T-helper 1 cell treated with Interleukin-12 subunit alpha and Interleukin-12 subunit beta and Interleukin-4 antibody, amounts not matched to agents 30 μg/mL and 1 μg/mL, for 36 hours (primary cell): ENCODE measurements at regions not wholly inside any gene's neighbourhood (a gene's known extent, or its start where the extent isn't known, plus 50 kb on each side); places are given as distances from the start of the nearest gene placed in this dataset.

ENCODE experiments used
- H3K27ac Mint-ChIP-seq: one replicate; pipeline ENCODE4 v1.8.0; 2021; ENCODE audit warnings: mild to moderate bottlenecking, mixed read lengths
- H3K27me3 Mint-ChIP-seq: one replicate; pipeline ENCODE4 v1.8.0; 2021; ENCODE audit warnings: low read depth, mixed read lengths
- H3K36me3 Mint-ChIP-seq: one replicate; pipeline ENCODE4 v1.8.0; 2021; ENCODE audit warnings: low read depth, mixed read lengths
- H3K4me1 Mint-ChIP-seq: one replicate; pipeline ENCODE4 v1.8.0; 2021; ENCODE audit warnings: low read depth, mixed read lengths
- H3K4me3 Mint-ChIP-seq: one replicate; pipeline ENCODE4 v1.8.0; 2021; ENCODE audit warnings: mild to moderate bottlenecking, moderate library complexity, mixed read lengths
- H3K9me3 Mint-ChIP-seq: one replicate; pipeline ENCODE4 v1.8.0; 2021; ENCODE audit warnings: mixed read lengths

DNA sequence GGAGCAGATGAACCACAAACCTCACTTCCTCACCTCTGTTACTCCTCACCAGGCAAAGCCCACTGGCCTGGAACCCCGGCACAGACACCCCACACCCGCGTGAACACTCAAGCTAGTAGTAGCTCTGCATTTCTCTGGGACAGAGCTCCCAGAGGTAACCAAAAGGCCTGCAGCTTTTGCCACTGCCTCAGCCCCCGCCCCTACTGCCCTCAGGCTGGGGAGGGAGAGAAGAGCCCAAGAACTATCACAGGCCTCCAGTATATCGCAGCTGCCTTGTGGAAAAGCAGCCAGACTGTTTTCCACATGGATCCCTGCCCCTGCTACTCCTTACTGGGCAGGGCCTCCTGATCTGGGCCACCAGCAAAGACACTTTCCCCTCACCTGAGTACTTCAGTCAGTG is 728.7 kb upstream of the ACTRT1 start:
- H3K4me3 Mint-ChIP-seq = no peak overlapping the region
- H3K27ac Mint-ChIP-seq = no peak overlapping the region
- peaks cover 3% of the 10 kb centered on the region for H3K36me3 Mint-ChIP-seq
- peaks cover 13% of the 10 kb centered on the region for H3K9me3 Mint-ChIP-seq
- H3K4me1 Mint-ChIP-seq = peaks cover 6% of the 10 kb centered on the region
- no peaks in the 10 kb centered on the region for H3K27me3 Mint-ChIP-seq

DNA sequence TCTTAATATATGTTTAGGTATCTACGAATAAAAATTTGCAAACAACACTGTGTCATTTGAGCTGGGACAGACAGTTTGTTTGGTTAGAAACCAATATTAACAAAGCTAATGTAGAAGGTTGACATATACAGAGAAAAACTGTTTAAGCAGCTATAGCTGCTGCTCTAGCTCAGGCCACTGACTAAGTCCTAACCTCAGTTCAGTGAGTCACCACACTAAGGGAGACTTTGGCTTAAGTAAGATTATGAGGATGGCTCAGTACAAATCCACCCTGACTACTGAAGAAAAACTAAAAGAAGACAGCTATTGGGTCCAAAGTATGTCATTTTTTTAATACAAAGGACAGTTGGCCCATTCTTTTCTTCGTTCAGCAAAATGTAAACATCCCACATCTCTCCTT is 717.3 kb upstream of the ACTRT1 start:
- Mint-ChIP-seq H3K9me3 (no peaks in the 10 kb centered on the region), H3K27me3 (no peaks in the 10 kb centered on the region), H3K36me3 (no peaks in the 10 kb centered on the region), H3K4me1 (no peaks in the 10 kb centered on the region), H3K4me3 (no peak overlapping the region), H3K27ac (no peak overlapping the region)

DNA sequence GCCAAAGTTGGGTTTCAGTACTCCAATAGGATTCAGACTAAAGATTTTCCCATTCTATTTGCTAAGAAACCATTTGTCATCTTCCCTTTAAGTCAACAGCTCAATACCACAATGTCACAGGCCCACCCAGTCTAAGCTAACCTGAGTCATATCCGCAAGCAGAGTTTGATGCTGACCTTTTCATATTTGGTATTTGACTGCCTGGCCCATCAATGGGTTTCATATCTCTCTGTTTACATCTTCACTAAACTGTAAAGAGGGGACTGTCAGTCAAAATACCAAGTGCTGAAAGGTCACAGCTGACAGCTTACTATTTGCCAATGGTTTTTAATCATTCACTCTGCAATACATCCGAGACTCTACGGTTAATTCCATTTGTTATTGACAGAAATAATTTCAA is 707.5 kb upstream of the ACTRT1 start:
- H3K4me1 Mint-ChIP-seq = no peaks in the 10 kb centered on the region
- H3K9me3 Mint-ChIP-seq = no peaks in the 10 kb centered on the region
- H3K36me3 Mint-ChIP-seq = no peaks in the 10 kb centered on the region
- H3K27ac Mint-ChIP-seq = no peak overlapping the region
- H3K4me3 Mint-ChIP-seq = no peak overlapping the region
- no peaks in the 10 kb centered on the region for H3K27me3 Mint-ChIP-seq

DNA sequence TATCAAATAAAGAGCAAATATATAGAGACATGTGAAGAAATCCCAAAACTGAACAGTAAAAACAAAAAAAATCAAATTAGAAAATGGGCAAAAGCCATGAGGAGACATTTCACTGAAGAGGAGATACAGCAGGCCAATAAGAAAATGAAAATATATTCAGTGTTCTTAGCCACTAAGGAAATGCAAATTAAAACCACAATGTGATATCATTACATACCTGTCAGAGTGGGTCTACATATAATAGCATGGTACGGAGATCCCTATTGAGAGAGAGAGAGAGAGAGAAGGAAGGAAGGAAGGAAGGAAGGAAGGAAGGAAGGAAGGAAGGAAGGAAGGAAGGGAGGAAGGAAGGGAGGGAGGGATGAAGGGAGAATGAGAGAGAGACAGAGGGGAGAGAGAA is 707.0 kb upstream of the ACTRT1 start:
- Mint-ChIP-seq H3K27ac (no peak overlapping the region), H3K36me3 (no peaks in the 10 kb centered on the region), H3K9me3 (no peaks in the 10 kb centered on the region), H3K4me3 (no peak overlapping the region), H3K4me1 (no peaks in the 10 kb centered on the region), H3K27me3 (no peaks in the 10 kb centered on the region)

DNA sequence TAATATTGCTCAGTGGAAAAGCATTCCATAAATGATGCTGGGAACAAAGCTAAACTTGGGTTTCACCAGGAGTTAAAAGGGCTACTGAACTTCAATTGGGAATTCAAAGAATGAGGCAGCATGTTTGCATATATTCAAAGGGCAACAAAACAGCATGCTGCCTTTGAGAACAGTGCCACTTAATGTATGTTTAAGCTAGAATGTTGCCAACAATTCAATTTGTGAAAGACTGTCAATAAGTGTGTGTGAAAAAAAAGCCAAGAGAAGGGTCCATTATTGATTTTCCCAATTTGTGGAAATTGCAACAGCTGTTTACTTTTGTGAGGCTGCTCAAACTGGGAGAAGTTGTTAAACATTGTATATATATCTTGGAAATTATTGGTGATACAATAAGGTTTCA is 701.9 kb upstream of the ACTRT1 start:
- Mint-ChIP-seq H3K9me3 (no peaks in the 10 kb centered on the region), H3K4me3 (no peak overlapping the region), H3K36me3 (no peaks in the 10 kb centered on the region), H3K4me1 (no peaks in the 10 kb centered on the region), H3K27me3 (no peaks in the 10 kb centered on the region), H3K27ac (no peak overlapping the region)

DNA sequence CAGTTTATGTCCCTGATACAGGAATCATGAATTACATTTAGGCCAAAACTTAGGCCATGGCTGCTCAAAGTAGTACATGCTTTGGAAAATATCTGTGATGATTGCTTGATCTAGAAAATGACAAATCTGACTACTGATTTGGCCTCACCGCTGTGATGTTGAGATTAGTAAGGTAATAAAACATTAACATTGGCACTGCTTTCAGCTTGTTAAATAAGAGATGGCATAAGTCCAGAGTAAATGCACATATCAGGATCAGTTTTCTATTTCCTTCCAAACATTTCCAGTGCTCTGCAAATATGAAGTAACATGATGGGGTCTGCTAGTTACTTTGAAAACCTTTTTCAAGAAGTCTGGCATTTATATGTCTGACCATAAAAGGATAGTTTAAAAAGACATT is 687.3 kb upstream of the ACTRT1 start:
- Mint-ChIP-seq H3K36me3 (no peaks in the 10 kb centered on the region), H3K27me3 (no peaks in the 10 kb centered on the region)

DNA sequence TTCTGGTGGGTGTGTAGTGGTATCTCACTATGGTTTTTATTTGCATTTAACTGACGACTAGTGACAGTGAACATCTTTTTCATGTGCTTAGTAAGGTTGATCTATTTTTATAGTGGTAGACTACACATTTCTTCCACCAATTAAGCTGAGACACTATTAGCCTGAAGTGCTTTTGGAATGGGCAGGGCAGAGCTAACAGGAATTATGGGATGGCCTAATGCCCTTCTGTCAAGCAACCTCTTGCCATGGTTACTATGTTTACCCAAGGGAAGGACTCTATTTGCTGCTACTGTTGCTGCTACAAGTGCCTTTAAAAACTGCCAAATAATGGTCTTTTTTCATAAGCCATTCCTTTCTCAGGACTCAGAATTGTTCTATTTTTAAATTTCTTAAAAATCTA is 676.7 kb upstream of the ACTRT1 start:
- no peaks in the 10 kb centered on the region for H3K36me3 Mint-ChIP-seq
- H3K27ac Mint-ChIP-seq = no peak overlapping the region
- no peaks in the 10 kb centered on the region for H3K27me3 Mint-ChIP-seq
- no peaks in the 10 kb centered on the region for H3K9me3 Mint-ChIP-seq
- H3K4me1 Mint-ChIP-seq = no peaks in the 10 kb centered on the region
- H3K4me3 Mint-ChIP-seq = no peak overlapping the region

More for the DNA sequence above, 687.3 kb upstream of the ACTRT1 start:
- H3K9me3 Mint-ChIP-seq = no peaks in the 10 kb centered on the region
- H3K4me3 Mint-ChIP-seq = no peak overlapping the region
- H3K4me1 Mint-ChIP-seq = no peaks in the 10 kb centered on the region
- H3K27ac Mint-ChIP-seq = no peak overlapping the region

DNA sequence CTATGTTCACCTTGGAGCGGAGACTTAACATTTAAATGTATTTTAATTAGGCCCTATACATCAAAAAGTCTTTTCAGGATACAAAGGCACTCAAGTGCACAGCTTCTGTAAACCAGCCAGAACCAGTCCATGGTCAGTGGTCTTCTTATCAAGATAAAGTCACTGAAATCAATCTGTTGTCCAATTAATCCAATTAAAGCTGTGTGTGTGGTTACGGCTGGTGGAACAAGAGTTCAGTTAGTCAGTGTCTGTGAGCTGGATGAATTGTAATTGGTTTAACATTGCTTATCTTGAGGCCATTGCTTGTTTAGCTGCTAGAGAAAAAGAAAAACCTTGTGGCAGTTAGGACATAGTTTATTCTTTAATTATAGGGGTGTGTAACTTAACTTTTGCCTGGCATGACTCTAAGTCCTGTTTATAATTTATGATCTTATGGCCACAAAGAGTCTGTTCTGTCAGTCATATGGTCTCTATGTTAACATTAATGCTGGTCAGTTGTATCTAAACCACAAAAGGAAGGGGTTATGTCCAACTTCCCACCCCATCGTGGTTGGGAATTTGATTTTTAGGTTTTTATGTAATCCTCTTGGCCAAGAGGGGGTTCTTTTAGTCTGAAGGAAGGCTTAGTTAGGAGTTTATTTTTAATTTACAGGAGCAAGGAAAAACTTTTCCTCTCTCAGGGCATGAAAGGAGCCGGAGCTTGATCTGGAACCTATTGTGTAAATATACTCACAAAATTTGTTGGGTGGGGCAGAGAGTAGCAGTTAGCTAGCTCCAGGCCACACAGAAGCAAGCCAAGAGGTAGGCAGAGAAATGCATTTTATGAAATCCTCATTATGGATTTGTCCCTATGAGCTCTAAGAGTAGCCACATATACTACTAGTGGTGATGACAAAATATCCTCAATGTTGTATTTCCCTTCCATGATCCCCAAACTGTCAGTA is 665.7 kb upstream of the ACTRT1 start:
- no peak overlapping the region for H3K27ac Mint-ChIP-seq
- no peak overlapping the region for H3K4me3 Mint-ChIP-seq
- no peaks in the 10 kb centered on the region for H3K9me3 Mint-ChIP-seq
- no peaks in the 10 kb centered on the region for H3K27me3 Mint-ChIP-seq
- H3K4me1 Mint-ChIP-seq = no peaks in the 10 kb centered on the region
- no peaks in the 10 kb centered on the region for H3K36me3 Mint-ChIP-seq

DNA sequence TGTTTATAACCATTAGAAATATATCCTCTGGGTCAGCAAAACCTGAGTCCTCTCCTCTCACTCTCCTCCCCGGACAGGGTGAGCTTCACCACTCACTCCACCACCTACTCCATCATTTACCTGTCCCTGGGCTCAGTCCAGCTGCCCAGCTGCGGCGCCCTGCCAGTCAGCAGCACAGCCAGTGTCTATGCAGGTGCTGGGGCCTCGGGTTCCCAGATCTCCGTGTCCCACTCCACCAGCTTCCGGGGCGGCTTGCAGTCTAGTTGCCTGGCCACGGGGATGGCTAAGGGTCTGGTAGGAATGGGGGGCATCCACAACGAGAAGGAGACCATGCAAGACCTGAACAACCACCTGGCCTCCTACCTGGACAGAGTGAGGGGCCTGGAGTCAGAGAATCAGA is 662.2 kb upstream of the ACTRT1 start:
- Mint-ChIP-seq H3K36me3 (no peaks in the 10 kb centered on the region), H3K27ac (no peak overlapping the region), H3K27me3 (no peaks in the 10 kb centered on the region), H3K9me3 (no peaks in the 10 kb centered on the region), H3K4me3 (no peak overlapping the region), H3K4me1 (no peaks in the 10 kb centered on the region)

DNA sequence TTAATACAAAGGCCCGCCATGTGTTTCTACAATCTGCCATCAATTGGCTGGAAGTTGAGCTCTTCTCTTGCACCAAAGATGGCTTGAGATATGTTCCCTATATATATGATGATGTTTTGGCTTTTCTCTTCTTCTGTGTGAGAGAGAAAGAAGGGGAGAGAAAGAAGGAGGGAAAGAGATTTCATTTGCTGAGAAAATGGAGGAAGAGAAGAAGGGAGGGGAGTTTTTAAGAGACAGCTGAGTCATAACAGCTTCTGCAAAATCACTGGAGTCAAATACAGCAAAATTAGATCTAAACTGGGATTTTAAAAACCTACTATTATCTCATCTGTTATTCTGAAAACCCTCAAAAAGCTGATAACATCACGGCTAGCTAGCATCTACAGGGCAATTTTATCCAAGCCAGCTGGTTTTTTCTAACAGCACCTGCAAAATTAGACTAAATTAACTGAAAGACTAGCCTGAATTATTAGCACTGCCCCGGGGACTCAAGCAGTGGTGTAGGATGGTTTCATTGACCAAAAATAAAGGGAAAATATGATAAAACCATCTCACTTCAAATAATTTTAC is 647.6 kb upstream of the ACTRT1 start:
- no peaks in the 10 kb centered on the region for H3K36me3 Mint-ChIP-seq
- no peaks in the 10 kb centered on the region for H3K9me3 Mint-ChIP-seq
- no peaks in the 10 kb centered on the region for H3K27me3 Mint-ChIP-seq
- no peak overlapping the region for H3K4me3 Mint-ChIP-seq
- no peak overlapping the region for H3K27ac Mint-ChIP-seq
- H3K4me1 Mint-ChIP-seq = no peaks in the 10 kb centered on the region

DNA sequence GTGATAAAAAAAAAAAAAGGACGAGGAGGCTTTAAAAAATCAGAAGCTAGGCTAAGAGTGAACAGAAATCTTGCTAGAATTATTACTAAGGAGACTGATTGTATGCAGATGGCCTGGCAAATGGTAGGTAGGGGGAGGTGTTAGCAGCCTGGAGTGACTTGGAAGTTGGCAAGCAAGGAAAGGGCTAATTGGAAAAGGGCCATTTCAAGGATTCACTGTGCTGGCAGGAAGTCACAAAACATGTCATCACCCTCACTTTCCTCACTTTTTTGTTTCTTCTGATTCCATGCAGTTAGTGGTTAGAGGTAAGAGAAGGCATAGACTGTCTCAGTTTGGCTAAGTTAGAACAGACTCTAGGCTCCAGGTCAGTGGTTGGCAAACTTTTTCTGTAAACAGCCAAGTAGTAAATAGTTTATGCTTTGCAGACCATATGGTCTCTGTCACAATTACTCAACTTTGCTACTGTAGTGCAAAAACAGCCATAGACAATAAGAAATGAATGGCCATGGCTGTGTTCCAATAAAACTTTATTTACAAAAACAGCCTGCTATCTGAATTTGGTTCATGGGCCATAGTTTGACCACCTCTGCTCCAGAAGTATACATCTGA is 646.5 kb upstream of the ACTRT1 start:
- Mint-ChIP-seq H3K9me3 (no peaks in the 10 kb centered on the region), H3K27ac (no peak overlapping the region), H3K36me3 (no peaks in the 10 kb centered on the region), H3K27me3 (no peaks in the 10 kb centered on the region), H3K4me3 (no peak overlapping the region), H3K4me1 (no peaks in the 10 kb centered on the region)

DNA sequence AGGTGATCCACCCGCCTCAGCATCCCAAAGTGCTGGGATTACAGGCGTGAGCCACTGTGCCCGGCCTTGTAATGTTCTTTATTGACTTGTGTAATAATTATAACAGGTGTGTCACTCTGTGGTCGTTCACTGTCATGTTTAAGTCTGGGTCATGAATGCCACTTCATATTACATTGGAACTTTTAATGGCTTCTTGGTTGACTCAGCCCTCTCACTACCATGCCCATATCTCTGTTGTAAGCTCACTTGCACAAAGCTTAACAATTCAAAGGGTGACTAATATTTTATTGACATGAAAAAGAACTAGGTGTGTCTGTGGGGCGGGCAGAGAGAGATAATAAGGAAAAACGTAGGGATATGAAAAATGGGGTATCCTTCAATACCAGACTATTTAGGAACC is 639.7 kb upstream of the ACTRT1 start:
- H3K27me3 Mint-ChIP-seq = no peaks in the 10 kb centered on the region
- no peaks in the 10 kb centered on the region for H3K36me3 Mint-ChIP-seq
- H3K4me1 Mint-ChIP-seq = no peaks in the 10 kb centered on the region
- H3K9me3 Mint-ChIP-seq = no peaks in the 10 kb centered on the region
- H3K4me3 Mint-ChIP-seq = no peak overlapping the region
- H3K27ac Mint-ChIP-seq = no peak overlapping the region

DNA sequence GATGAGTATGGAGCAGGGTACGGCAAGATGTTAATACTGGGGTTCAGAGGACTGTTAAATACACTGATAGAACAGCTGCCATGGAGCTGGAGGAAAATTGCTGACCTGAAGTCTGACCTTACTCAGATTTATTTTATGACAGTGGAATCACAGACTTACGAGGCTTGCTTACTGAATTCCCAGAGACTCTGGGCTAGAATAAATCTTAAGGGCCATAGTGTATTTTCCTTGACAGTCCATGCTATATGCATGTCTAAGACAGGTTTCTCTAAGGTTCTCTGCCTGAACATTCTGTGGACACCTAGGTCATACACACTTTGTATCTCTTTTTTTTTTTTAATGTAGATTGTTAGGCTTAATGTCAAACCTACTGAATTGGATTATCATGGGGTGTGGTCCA is 633.2 kb upstream of the ACTRT1 start:
- Mint-ChIP-seq H3K27ac (no peak overlapping the region), H3K9me3 (peaks cover 3% of the 10 kb centered on the region), H3K36me3 (no peaks in the 10 kb centered on the region), H3K27me3 (no peaks in the 10 kb centered on the region), H3K4me1 (no peaks in the 10 kb centered on the region), H3K4me3 (no peak overlapping the region)

DNA sequence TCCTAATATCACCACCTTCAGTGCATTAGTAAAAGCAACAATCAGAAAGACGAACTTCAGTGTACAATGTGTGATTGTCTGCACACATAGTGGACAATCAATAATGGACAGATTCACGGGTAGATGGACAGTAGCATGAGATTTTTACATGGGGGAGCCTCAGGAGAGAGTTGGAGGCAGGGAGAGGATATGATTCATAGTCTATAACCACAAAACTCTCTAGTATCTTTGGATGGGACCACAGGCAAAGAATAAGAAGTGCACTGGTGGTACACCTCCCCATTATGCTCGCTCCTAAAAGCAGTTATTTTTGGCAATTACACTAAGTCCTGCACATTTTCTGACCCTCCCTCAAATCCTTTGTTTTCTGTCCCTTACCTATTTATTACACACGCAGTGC is 624.4 kb upstream of the ACTRT1 start:
- H3K27me3 Mint-ChIP-seq = no peaks in the 10 kb centered on the region
- no peaks in the 10 kb centered on the region for H3K36me3 Mint-ChIP-seq
- H3K4me3 Mint-ChIP-seq = no peak overlapping the region
- H3K27ac Mint-ChIP-seq = no peak overlapping the region
- no peaks in the 10 kb centered on the region for H3K9me3 Mint-ChIP-seq
- no peaks in the 10 kb centered on the region for H3K4me1 Mint-ChIP-seq
